ENCODE measurements at regions not wholly inside any gene's neighbourhood (a gene's known extent, or its start where the extent isn't known, plus 50 kb on each side); places are given as distances from the start of the nearest gene placed in this dataset.
"Not testable (repeated sequence)": the region's sequence is repeated elsewhere in the genome, so short reads cannot be mapped to it uniquely, and the experiment has no call there.

DNA sequence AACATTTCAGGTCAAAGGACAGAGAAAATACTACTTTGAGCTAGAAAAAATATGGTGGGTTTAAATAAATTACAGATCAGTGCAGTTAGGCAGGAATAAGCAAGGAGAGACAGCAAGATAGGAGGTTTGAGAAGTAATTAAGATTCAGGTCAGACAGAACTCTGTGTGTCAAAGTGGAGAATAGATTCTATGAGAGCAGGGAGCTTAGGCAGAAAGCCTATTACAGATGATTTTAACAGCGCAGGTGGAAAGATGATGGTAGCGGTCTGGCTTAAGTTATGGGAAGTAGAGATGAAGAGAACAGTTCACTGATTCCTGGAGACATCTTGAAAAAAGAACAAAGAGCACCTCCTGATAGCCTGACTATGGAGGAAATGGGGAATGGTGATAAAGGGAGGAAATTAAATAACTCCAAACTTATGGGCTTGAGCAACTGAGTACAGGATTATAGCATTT lies 106.0 kb downstream of the APIP start:
- H3K4me1 Mint-ChIP-seq = peaks cover 8% of the 10 kb centered on the region
- H3K36me3 Mint-ChIP-seq = no peaks in the 10 kb centered on the region
- peaks cover 18% of the 10 kb centered on the region for H3K9me3 Mint-ChIP-seq
- no peak overlapping the region for H3K4me3 Mint-ChIP-seq
- CTCF ChIA-PET = interaction anchor here (1.5 kb wide), 1 partner anchor 297 kb away, joined by 3 read pairs; the partner anchor contains the start of gene ELF5
- H3K27ac Mint-ChIP-seq = no peak overlapping the region
- peaks cover under 1% of the 10 kb centered on the region for H3K27me3 Mint-ChIP-seq
- no peak for DNase-seq

DNA sequence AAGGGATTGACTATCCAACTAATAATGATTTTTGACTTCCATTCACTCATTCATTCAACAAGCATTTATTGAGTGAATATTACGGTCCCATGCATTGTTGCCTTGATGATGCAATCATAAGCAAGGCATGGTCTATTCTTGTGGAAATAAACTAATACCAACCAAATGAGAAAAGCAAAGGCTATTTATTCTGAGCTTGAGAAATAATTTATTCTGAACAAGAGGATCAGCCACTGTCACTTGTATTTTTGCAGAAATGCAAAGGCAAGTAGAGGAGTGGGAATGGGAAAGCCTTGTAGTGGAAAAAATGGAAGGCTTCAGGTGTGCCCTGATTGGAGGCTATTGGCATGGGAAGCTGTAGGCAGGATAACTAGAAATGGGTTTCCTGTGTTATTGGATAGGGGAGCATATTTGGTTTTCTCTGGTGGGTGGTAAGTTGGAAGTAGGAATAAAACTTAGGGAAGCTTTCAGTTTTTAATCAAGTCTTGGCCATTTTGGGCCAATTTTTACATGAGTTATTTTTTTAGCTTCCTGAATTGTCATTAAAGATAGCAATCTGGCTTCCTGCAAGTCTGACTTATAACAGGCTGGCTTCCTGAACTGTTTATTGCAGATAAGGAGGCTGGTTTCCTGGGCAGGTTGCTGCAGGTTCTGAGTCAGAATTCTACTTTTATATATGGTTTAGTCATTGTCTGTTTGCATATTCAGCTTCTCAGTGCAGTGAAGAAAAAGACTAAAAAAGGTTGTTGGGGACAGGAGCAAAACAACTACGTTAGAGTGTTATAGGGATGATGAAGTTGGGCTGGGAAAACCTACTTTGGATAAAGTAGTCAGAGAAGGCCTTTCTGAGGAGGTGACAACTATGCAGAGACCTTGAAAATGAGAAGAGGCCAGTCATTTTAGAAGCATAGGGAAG lies 106.7 kb downstream of the APIP start:
- peaks cover 18% of the 10 kb centered on the region for H3K9me3 Mint-ChIP-seq
- DNase-seq = no peak
- H3K27me3 Mint-ChIP-seq = peaks cover 4% of the 10 kb centered on the region
- H3K27ac Mint-ChIP-seq = no peak overlapping the region
- CTCF ChIA-PET = interaction anchor here (1.5 kb wide), 1 partner anchor 296 kb away, joined by 3 read pairs; the partner anchor contains the start of gene ELF5
- H3K36me3 Mint-ChIP-seq = no peaks in the 10 kb centered on the region
- peaks cover 8% of the 10 kb centered on the region for H3K4me1 Mint-ChIP-seq
- no peak overlapping the region for H3K4me3 Mint-ChIP-seq

DNA sequence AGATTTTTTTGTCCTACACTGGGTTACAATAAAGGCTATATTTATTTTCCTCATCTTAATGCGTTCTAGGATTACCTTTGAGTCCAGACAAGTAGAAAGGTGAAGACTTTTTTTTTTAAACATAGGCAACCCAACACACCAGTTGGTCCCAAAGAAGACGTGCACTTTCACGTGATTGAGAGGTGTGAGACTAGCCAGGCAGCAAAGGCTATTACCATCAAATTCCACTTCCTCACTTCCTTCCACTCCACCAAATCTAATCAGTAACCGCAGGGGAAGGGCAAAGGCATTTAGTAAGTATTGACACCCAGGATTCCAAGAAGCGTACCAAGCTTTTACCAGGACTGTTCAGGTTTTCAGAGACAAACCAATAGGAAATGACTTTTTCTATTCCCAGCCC lies 109.3 kb downstream of the APIP start:
- H3K27ac Mint-ChIP-seq = no peak overlapping the region
- CTCF ChIA-PET = no interaction called here
- peaks cover 14% of the 10 kb centered on the region for H3K9me3 Mint-ChIP-seq
- peaks cover 8% of the 10 kb centered on the region for H3K4me1 Mint-ChIP-seq
- DNase-seq = no peak
- H3K27me3 Mint-ChIP-seq = peaks cover 4% of the 10 kb centered on the region
- no peaks in the 10 kb centered on the region for H3K36me3 Mint-ChIP-seq
- no peak overlapping the region for H3K4me3 Mint-ChIP-seq

DNA sequence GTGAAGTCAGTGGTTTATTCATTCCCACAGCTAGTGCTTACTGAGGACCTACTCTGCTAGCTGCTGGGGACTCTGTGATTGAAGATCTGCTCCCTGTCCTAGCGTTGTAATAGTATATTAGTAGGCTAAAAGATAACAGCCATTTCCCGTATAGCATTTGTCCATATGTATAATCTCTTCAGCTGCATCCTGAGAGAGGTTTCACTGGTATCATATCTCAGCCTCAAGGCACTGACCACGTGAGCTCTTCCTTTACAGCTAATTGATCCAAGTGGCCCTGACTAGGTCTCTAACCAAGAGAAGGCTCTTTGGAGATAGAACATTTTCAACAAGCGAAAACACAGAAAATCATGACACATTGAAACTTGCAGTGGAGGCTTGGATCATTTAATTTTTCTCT lies 110.2 kb downstream of the APIP start:
- no peak overlapping the region for H3K27ac Mint-ChIP-seq
- H3K4me3 Mint-ChIP-seq = no peak overlapping the region
- H3K4me1 Mint-ChIP-seq = peaks cover 8% of the 10 kb centered on the region
- no peak for DNase-seq
- peaks cover 4% of the 10 kb centered on the region for H3K27me3 Mint-ChIP-seq
- no peaks in the 10 kb centered on the region for H3K36me3 Mint-ChIP-seq
- peaks cover 13% of the 10 kb centered on the region for H3K9me3 Mint-ChIP-seq
- CTCF ChIA-PET = no interaction called here

DNA sequence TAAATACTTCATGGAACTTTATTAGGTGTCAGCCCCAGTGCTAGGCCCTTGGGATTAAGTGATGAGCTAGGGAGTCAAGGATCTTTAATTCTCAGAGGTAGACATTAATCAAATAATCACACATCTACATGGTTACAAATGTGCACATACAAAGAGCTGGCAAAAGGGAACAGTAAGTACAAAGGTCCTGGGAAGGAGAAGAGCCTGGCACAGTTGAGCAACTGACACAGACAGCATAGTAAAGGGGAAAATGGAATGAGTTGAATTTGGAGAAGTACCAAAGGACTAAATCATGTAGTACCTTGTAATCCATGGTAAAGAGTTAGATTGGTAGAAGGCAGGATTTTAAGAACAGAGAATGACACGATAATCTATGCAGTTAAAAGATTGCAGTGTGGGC lies 116.3 kb downstream of the APIP start:
- Mint-ChIP-seq H3K4me1 (no peaks in the 10 kb centered on the region), H3K27ac (no peak overlapping the region), H3K27me3 (peaks cover 4% of the 10 kb centered on the region), H3K36me3 (no peaks in the 10 kb centered on the region), H3K9me3 (no peaks in the 10 kb centered on the region), H3K4me3 (no peak overlapping the region)
- CTCF ChIA-PET = no interaction called here
- DNase-seq = no peak

DNA sequence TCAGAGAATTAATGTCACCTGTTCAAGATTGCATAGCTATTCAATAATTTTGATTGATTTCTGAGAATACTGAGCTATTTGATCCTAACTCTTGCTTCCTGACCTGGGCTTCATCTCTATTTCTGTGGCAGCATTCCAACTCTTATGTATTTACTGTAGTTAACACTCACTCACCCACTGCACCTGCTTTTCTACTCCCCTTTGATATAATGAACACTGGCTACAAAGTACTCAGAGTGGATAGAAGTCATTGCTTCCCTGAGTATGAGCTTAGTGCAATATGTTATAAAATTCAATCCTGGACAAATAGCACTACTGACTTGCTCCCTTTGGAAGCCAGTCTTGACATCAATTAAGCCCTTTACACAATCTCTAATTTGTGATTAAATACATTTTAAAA lies 117.2 kb downstream of the APIP start:
- H3K27ac Mint-ChIP-seq = no peak overlapping the region
- CTCF ChIA-PET = interaction anchor here (1.2 kb wide), 1 partner anchor 8 kb away, joined by 4 read pairs; no protein-coding TSS in a partner anchor
- no peak for DNase-seq
- no peaks in the 10 kb centered on the region for H3K4me1 Mint-ChIP-seq
- no peaks in the 10 kb centered on the region for H3K36me3 Mint-ChIP-seq
- H3K4me3 Mint-ChIP-seq = no peak overlapping the region
- peaks cover 4% of the 10 kb centered on the region for H3K27me3 Mint-ChIP-seq
- no peaks in the 10 kb centered on the region for H3K9me3 Mint-ChIP-seq

DNA sequence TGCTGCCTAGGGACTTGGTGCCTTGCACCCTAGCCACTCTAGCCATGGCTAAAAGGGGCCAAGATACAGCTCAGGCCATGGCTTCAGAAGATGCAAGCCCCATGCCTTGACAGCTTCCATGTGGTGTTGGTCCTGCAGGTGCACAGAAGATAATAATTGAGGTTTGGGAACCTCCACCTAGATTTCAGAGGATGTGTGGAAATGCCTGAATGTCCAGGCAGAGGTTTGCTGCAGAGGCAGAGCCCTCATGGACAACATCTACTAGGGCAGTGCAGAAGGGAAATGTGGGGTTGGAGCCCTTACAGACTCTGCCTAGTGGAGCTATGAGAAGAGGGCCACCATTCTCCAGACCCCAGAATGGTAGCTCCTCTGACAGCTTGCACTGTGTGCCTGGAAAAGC lies 118.7 kb downstream of the APIP start:
- H3K9me3 Mint-ChIP-seq, CTCF ChIA-PET, H3K36me3 Mint-ChIP-seq, H3K4me1 Mint-ChIP-seq, DNase-seq, H3K27me3 Mint-ChIP-seq, H3K4me3 Mint-ChIP-seq, H3K27ac Mint-ChIP-seq: not testable (repeated sequence)

DNA sequence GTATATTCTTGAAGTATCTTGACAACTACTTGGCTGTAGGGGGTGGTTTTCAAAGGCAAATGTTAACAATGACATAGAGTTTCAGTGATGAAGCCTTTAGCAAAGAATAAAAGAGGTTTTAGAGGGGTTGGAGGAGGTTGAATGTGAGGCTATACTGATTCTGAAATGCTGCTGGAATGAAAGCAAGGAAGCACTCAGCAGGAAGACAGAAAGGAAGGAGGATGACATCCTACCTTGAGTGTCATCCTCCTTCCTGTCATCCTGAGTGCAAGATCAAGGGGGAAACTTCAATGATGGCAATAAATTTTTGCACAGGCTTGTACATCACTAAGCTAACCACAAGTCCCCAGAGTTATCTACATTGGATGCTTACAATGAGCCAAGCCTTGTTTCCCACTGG lies 120.5 kb downstream of the APIP start:
- peaks cover under 1% of the 10 kb centered on the region for H3K9me3 Mint-ChIP-seq
- CTCF ChIA-PET = no interaction called here

DNA sequence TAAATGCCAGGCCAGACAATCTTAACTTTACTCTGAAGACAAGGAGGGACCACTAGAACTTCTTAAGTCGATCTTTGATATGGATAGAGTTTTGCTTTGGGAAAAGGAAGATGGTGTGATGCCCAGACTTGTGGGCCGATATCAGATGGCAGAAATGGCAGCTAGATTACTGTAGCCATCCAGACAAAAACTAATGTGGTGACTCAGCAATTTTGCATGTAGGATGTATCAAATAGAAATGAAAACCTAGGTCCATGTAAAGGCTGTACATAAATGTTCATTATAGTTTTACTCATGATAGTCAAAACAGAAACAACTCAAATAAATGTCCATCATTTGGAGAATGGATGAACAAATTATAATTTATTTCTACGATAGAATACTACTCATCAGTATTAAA lies 121.5 kb downstream of the APIP start:
- Mint-ChIP-seq H3K36me3 (no peaks in the 10 kb centered on the region), H3K27ac (no peak overlapping the region), H3K4me1 (peaks cover 6% of the 10 kb centered on the region), H3K9me3 (peaks cover 6% of the 10 kb centered on the region), H3K4me3 (no peak overlapping the region), H3K27me3 (peaks cover 8% of the 10 kb centered on the region)
- CTCF ChIA-PET = no interaction called here
- DNase-seq = no peak

More for the DNA sequence above, 120.5 kb downstream of the APIP start:
- peaks cover 6% of the 10 kb centered on the region for H3K4me1 Mint-ChIP-seq
- no peaks in the 10 kb centered on the region for H3K36me3 Mint-ChIP-seq
- no peak overlapping the region for H3K4me3 Mint-ChIP-seq
- H3K27me3 Mint-ChIP-seq = peaks cover 4% of the 10 kb centered on the region
- no peak overlapping the region for H3K27ac Mint-ChIP-seq
- DNase-seq = no peak

DNA sequence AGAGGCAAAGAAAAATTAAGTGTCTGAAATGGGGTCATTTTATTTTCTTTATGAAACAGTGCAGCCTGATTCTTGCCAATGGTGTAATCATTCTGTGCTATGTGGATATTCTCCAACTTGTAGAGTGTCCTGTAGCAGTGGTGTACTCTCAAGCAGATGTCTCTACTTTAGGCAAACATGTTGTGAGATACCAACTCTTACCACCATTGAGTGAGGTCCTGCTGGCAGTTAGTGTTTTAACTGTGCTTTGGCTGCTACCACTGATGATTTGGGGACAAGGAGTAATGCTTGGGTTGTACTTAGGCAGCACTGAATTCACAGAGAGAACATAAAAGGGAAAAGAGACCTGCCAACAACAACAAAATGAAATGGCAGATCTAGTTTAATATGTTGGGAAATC lies 122.5 kb downstream of the APIP start:
- no peak for DNase-seq
- peaks cover 13% of the 10 kb centered on the region for H3K27me3 Mint-ChIP-seq
- peaks cover 7% of the 10 kb centered on the region for H3K9me3 Mint-ChIP-seq
- no peak overlapping the region for H3K27ac Mint-ChIP-seq
- CTCF ChIA-PET = no interaction called here
- H3K4me1 Mint-ChIP-seq = peaks cover 6% of the 10 kb centered on the region
- H3K4me3 Mint-ChIP-seq = no peak overlapping the region
- H3K36me3 Mint-ChIP-seq = no peaks in the 10 kb centered on the region

DNA sequence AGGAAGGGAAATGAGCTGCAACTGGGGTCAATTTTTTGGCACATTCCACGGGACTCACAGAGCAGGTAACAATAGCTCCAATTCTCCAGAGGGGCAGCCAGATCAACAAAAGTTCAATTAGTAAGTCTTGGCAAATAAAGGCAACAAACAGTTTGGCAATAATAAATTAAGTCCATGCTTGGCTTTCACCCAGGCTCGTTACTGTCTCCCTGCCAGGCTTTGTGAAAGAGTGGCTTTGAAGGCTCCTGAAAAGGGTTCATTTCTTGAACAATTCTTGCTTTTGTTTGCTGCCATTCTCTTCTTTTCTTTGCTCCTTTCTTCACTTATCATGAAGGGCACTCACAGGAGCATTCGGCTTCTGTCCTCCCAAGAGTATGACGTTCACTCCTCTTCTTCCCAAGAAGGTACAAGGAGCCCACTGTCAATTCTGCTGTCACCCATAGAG lies 123.3 kb downstream of the APIP start:
- CTCF ChIA-PET = no interaction called here
- H3K27ac Mint-ChIP-seq = no peak overlapping the region

DNA sequence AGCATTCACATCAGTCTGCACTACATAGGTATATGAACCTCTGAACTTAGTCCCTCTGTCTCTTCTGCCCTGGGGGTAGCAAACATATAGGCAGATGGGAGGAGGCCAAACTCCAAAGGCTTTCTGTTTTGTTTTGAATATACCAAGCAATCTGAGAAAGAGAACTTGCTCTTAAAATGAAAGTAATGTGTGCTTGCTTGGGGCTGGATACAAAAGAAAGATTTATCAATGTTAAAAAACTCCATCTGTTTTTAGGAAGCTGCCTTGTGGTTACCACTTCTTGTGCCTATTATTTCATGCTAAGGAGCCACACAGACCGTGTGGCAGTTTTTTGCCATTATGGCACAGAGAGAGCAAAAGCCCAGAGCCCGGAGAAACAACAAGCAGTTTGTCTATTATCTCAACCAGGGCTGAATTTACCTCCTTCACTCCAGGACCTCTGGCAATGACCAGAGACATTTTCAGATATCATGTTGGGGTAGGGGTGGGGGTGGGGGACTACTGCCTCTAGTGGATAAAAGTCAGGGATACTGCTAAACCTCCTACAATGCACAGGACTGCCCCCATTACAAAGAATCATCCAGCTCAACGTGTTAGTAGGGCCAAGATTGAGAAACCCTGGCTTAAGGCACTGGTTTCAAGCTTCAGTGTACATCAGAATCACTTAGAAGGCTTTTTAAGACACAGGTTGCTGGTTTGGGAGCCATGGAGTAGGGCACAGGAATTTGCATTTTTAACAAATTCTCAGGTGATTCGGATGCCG lies 124.2 kb downstream of the APIP start:
- Mint-ChIP-seq H3K27me3 (peaks cover 9% of the 10 kb centered on the region), H3K9me3 (peaks cover 7% of the 10 kb centered on the region), H3K36me3 (no peaks in the 10 kb centered on the region), H3K4me3 (no peak overlapping the region), H3K27ac (no peak overlapping the region), H3K4me1 (peaks cover 6% of the 10 kb centered on the region)
- CTCF ChIA-PET = interaction anchor here (1.0 to 1.3 kb wide), 2 partner anchors 134 to 205 kb away, joined by 3 read pairs; no protein-coding TSS in a partner anchor
- DNase-seq = no peak

More for the DNA sequence above, 123.3 kb downstream of the APIP start:
- peaks cover 6% of the 10 kb centered on the region for H3K4me1 Mint-ChIP-seq
- no peaks in the 10 kb centered on the region for H3K36me3 Mint-ChIP-seq
- DNase-seq = no peak
- H3K27me3 Mint-ChIP-seq = peaks cover 9% of the 10 kb centered on the region
- no peak overlapping the region for H3K4me3 Mint-ChIP-seq
- peaks cover 7% of the 10 kb centered on the region for H3K9me3 Mint-ChIP-seq

DNA sequence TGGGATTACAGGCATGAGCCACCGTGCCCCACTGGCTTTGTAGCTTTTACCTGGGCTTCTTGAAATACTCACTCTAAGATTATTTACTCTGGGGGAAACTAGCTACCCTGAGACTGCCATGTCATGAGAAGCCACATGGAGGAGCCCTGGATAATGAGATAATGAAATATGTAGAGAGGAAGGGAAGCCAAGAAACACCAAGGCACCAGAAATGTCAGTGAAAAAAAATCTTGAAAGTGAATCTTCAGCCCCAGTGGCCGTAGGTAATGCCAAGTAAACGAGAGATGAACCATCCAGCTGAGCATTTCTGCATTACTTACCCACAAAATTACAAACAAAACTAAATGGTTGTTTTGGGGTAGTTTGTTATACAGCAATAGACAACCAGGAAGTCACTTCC lies 125.6 kb downstream of the APIP start:
- peaks cover 6% of the 10 kb centered on the region for H3K4me1 Mint-ChIP-seq
- DNase-seq = no peak
- no peak overlapping the region for H3K27ac Mint-ChIP-seq
- no peaks in the 10 kb centered on the region for H3K36me3 Mint-ChIP-seq
- H3K27me3 Mint-ChIP-seq = peaks cover 9% of the 10 kb centered on the region
- H3K4me3 Mint-ChIP-seq = no peak overlapping the region
- CTCF ChIA-PET = interaction anchor here (0.9 to 1.3 kb wide), 3 partner anchors 8 to 204 kb away, joined by 3 to 4 read pairs (median 3); no protein-coding TSS in a partner anchor
- peaks cover 7% of the 10 kb centered on the region for H3K9me3 Mint-ChIP-seq

DNA sequence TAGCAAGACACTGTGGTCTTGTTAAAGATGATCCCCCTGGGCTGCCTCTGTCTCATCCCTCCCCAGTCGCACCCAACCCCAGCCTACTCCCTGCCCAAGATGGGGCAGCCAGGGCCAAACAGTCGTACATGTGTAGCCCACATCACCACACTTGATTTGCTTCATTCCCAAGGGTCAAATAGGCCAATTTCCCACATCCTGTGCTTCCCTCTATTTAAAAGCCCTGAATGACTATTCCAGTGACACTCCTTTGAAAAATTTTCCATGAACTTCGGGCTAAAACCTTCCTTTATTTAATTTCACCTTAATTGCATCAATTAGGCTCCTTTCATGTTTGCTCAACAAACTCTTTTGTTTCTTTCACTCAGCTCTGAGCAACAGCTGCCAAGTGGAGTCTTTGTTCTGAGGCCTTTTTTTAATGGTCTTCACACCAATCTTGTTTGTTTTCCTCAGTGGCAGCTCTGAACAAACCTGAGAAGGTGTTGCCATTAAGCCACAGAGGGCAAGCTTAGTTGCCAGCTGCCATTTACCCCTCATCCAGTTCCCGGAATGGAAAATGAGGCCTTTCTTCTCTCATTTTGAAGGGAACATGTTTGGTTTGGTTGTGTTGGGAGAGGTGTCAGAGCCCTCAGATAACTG lies 126.9 kb downstream of the APIP start:
- Mint-ChIP-seq H3K36me3 (no peaks in the 10 kb centered on the region), H3K4me3 (no peak overlapping the region), H3K9me3 (peaks cover 7% of the 10 kb centered on the region), H3K27me3 (peaks cover 9% of the 10 kb centered on the region), H3K4me1 (peaks cover 6% of the 10 kb centered on the region), H3K27ac (no peak overlapping the region)
- CTCF ChIA-PET = no interaction called here
- DNase-seq = no peak
